ENCODE measurements at regions not wholly inside any gene's neighbourhood (a gene's known extent, or its start where the extent isn't known, plus 50 kb on each side); places are given as distances from the start of the nearest gene placed in this dataset.

- peaks cover 3% of the 10 kb centered on the region for H3K27me3 Mint-ChIP-seq
- H3K4me3 Mint-ChIP-seq, result no peak overlapping the region
- H3K36me3 Mint-ChIP-seq (ENCODE audit: low read depth), result no peaks in the 10 kb centered on the region
- no peaks in the 10 kb centered on the region for H3K4me1 Mint-ChIP-seq (ENCODE audit: low read depth)
- H3K9me3 Mint-ChIP-seq, result no peaks in the 10 kb centered on the region
- no peak overlapping the region for H3K27ac Mint-ChIP-seq
Observed at GRCh38 chr6:21348504-21349195, 244.9 kb upstream of the SOX4 start.

GRCh38 chr6:21349834-21350233 lies 243.7 kb upstream of the SOX4 start:
- no peaks in the 10 kb centered on the region for H3K9me3 Mint-ChIP-seq
- H3K4me3 Mint-ChIP-seq, result no peak overlapping the region
- H3K27me3 Mint-ChIP-seq, result no peaks in the 10 kb centered on the region
- no peaks in the 10 kb centered on the region for H3K36me3 Mint-ChIP-seq (ENCODE audit: low read depth)
- H3K27ac Mint-ChIP-seq, result no peak overlapping the region
- H3K4me1 Mint-ChIP-seq (ENCODE audit: low read depth), result no peaks in the 10 kb centered on the region

- H3K4me3 Mint-ChIP-seq, result no peak overlapping the region
- H3K9me3 Mint-ChIP-seq, result no peaks in the 10 kb centered on the region
- H3K27ac Mint-ChIP-seq, result no peak overlapping the region
- H3K4me1 Mint-ChIP-seq (ENCODE audit: low read depth), result no peaks in the 10 kb centered on the region
- no peaks in the 10 kb centered on the region for H3K27me3 Mint-ChIP-seq
- H3K36me3 Mint-ChIP-seq (ENCODE audit: low read depth), result no peaks in the 10 kb centered on the region
Observed at GRCh38 chr6:21350926-21351325, 242.6 kb upstream of the SOX4 start.

GRCh38 chr6:21352131-21352530 lies 241.4 kb upstream of the SOX4 start:
- Mint-ChIP-seq H3K27ac (no peak overlapping the region), H3K4me1 (ENCODE audit: low read depth) (no peaks in the 10 kb centered on the region), H3K27me3 (no peaks in the 10 kb centered on the region), H3K36me3 (ENCODE audit: low read depth) (no peaks in the 10 kb centered on the region), H3K4me3 (no peak overlapping the region), H3K9me3 (no peaks in the 10 kb centered on the region)

- H3K27ac Mint-ChIP-seq, result no peak overlapping the region
- no peaks in the 10 kb centered on the region for H3K9me3 Mint-ChIP-seq
- H3K36me3 Mint-ChIP-seq (ENCODE audit: low read depth), result no peaks in the 10 kb centered on the region
- no peaks in the 10 kb centered on the region for H3K4me1 Mint-ChIP-seq (ENCODE audit: low read depth)
- no peaks in the 10 kb centered on the region for H3K27me3 Mint-ChIP-seq
- H3K4me3 Mint-ChIP-seq, result no peak overlapping the region
Observed at GRCh38 chr6:21354805-21355238, 238.7 kb upstream of the SOX4 start.

- H3K36me3 Mint-ChIP-seq (ENCODE audit: low read depth), result no peaks in the 10 kb centered on the region
- H3K27ac Mint-ChIP-seq, result no peak overlapping the region
- H3K27me3 Mint-ChIP-seq, result no peaks in the 10 kb centered on the region
- no peaks in the 10 kb centered on the region for H3K4me1 Mint-ChIP-seq (ENCODE audit: low read depth)
- no peak overlapping the region for H3K4me3 Mint-ChIP-seq
- H3K9me3 Mint-ChIP-seq, result no peaks in the 10 kb centered on the region
Observed at GRCh38 chr6:21355638-21356037, 237.9 kb upstream of the SOX4 start.

GRCh38 chr6:21357262-21357661 lies 236.3 kb upstream of the SOX4 start:
- Mint-ChIP-seq H3K4me1 (ENCODE audit: low read depth) (no peaks in the 10 kb centered on the region), H3K27me3 (no peaks in the 10 kb centered on the region), H3K27ac (no peak overlapping the region)

GRCh38 chr6:21359926-21360325 lies 233.6 kb upstream of the SOX4 start:
- Mint-ChIP-seq H3K27ac (no peak overlapping the region), H3K27me3 (no peaks in the 10 kb centered on the region), H3K36me3 (ENCODE audit: low read depth) (no peaks in the 10 kb centered on the region)

More at GRCh38 chr6:21357262-21357661, 236.3 kb upstream of the SOX4 start:
- no peaks in the 10 kb centered on the region for H3K9me3 Mint-ChIP-seq
- H3K4me3 Mint-ChIP-seq, result no peak overlapping the region
- no peaks in the 10 kb centered on the region for H3K36me3 Mint-ChIP-seq (ENCODE audit: low read depth)

GRCh38 chr6:21360336-21360735 lies 233.2 kb upstream of the SOX4 start:
- H3K4me3 Mint-ChIP-seq, result no peak overlapping the region
- H3K27ac Mint-ChIP-seq, result no peak overlapping the region
- H3K27me3 Mint-ChIP-seq, result no peaks in the 10 kb centered on the region
- H3K4me1 Mint-ChIP-seq (ENCODE audit: low read depth), result no peaks in the 10 kb centered on the region
- no peaks in the 10 kb centered on the region for H3K9me3 Mint-ChIP-seq
- no peaks in the 10 kb centered on the region for H3K36me3 Mint-ChIP-seq (ENCODE audit: low read depth)

More at GRCh38 chr6:21359926-21360325, 233.6 kb upstream of the SOX4 start:
- Mint-ChIP-seq H3K4me3 (no peak overlapping the region), H3K4me1 (ENCODE audit: low read depth) (no peaks in the 10 kb centered on the region), H3K9me3 (no peaks in the 10 kb centered on the region)

- no peaks in the 10 kb centered on the region for H3K4me1 Mint-ChIP-seq (ENCODE audit: low read depth)
- H3K36me3 Mint-ChIP-seq (ENCODE audit: low read depth), result no peaks in the 10 kb centered on the region
- no peak overlapping the region for H3K27ac Mint-ChIP-seq
- H3K4me3 Mint-ChIP-seq, result no peak overlapping the region
- H3K9me3 Mint-ChIP-seq, result no peaks in the 10 kb centered on the region
- no peaks in the 10 kb centered on the region for H3K27me3 Mint-ChIP-seq
Observed at GRCh38 chr6:21367148-21367547, 226.4 kb upstream of the SOX4 start.

GRCh38 chr6:21367649-21368154 lies 225.8 kb upstream of the SOX4 start:
- Mint-ChIP-seq H3K9me3 (no peaks in the 10 kb centered on the region), H3K36me3 (ENCODE audit: low read depth) (no peaks in the 10 kb centered on the region), H3K27me3 (no peaks in the 10 kb centered on the region), H3K27ac (no peak overlapping the region), H3K4me1 (ENCODE audit: low read depth) (no peaks in the 10 kb centered on the region), H3K4me3 (no peak overlapping the region)

- no peaks in the 10 kb centered on the region for H3K4me1 Mint-ChIP-seq (ENCODE audit: low read depth)
- no peaks in the 10 kb centered on the region for H3K36me3 Mint-ChIP-seq (ENCODE audit: low read depth)
Observed at GRCh38 chr6:21371061-21371460, 222.5 kb upstream of the SOX4 start.

GRCh38 chr6:21371676-21372171 lies 221.8 kb upstream of the SOX4 start:
- Mint-ChIP-seq H3K27me3 (no peaks in the 10 kb centered on the region), H3K4me1 (ENCODE audit: low read depth) (no peaks in the 10 kb centered on the region), H3K36me3 (ENCODE audit: low read depth) (no peaks in the 10 kb centered on the region), H3K4me3 (no peak overlapping the region), H3K27ac (no peak overlapping the region), H3K9me3 (no peaks in the 10 kb centered on the region)

More at GRCh38 chr6:21371061-21371460, 222.5 kb upstream of the SOX4 start:
- no peaks in the 10 kb centered on the region for H3K9me3 Mint-ChIP-seq
- no peaks in the 10 kb centered on the region for H3K27me3 Mint-ChIP-seq
- no peak overlapping the region for H3K4me3 Mint-ChIP-seq
- H3K27ac Mint-ChIP-seq, result no peak overlapping the region

- H3K4me3 Mint-ChIP-seq, result no peak overlapping the region
- no peaks in the 10 kb centered on the region for H3K27me3 Mint-ChIP-seq
- no peaks in the 10 kb centered on the region for H3K36me3 Mint-ChIP-seq (ENCODE audit: low read depth)
- H3K27ac Mint-ChIP-seq, result no peak overlapping the region
- no peaks in the 10 kb centered on the region for H3K9me3 Mint-ChIP-seq
- H3K4me1 Mint-ChIP-seq (ENCODE audit: low read depth), result no peaks in the 10 kb centered on the region
Observed at GRCh38 chr6:21375151-21376116, 218.1 kb upstream of the SOX4 start.

- no peaks in the 10 kb centered on the region for H3K27me3 Mint-ChIP-seq
- no peak overlapping the region for H3K4me3 Mint-ChIP-seq
- H3K27ac Mint-ChIP-seq, result no peak overlapping the region
- H3K9me3 Mint-ChIP-seq, result no peaks in the 10 kb centered on the region
- H3K36me3 Mint-ChIP-seq (ENCODE audit: low read depth), result no peaks in the 10 kb centered on the region
- no peaks in the 10 kb centered on the region for H3K4me1 Mint-ChIP-seq (ENCODE audit: low read depth)
Observed at GRCh38 chr6:21377356-21377755, 216.2 kb upstream of the SOX4 start.
